Liver (tissue), 8 donors: ENCODE measurements at regions not wholly inside any gene's neighbourhood (a gene's known extent, or its start where the extent isn't known, plus 50 kb on each side); places are given as distances from the start of the nearest gene placed in this dataset.

ENCODE experiments used
- DNase-seq: peaks from one replicate; pipeline ENCODE4 v3.0.0-alpha.2; 2017; ENCODE audit warnings: low spot score
- H3K27ac ChIP-seq, 2 donors: one replicate each; pipeline ENCODE4 v1.7.0; 2013; ENCODE audit warnings: inconsistent platforms in 2 of 2, low read length in 2 of 2, control low read depth in 1 of 2, low read depth in 1 of 2, mild to moderate bottlenecking in 1 of 2
- H3K27me3 ChIP-seq, 4 donors: one replicate each; pipeline versions ENCODE4 v1.6.1 to v1.7.0; 2013; ENCODE audit warnings: low read length in 3 of 4, inconsistent platforms in 1 of 4, mild to moderate bottlenecking in 1 of 4, moderate library complexity in 1 of 4; ENCODE audit not compliant: control insufficient read depth in 4 of 4, insufficient read depth in 4 of 4
- H3K36me3 ChIP-seq, 4 donors: one replicate each; pipeline versions ENCODE4 v1.6.1 to v1.7.0; 2013; ENCODE audit warnings: low read length in 3 of 4, mild to moderate bottlenecking in 3 of 4, low read depth in 1 of 4, moderate library complexity in 1 of 4; ENCODE audit not compliant: control insufficient read depth in 4 of 4, insufficient read depth in 3 of 4
- H3K4me1 ChIP-seq, 4 donors: one replicate each; pipeline versions ENCODE4 v1.6.1 to v1.7.0; 2013; ENCODE audit warnings: low read length in 3 of 4, mild to moderate bottlenecking in 3 of 4, moderate library complexity in 1 of 4; ENCODE audit not compliant: control insufficient read depth in 4 of 4, insufficient read depth in 4 of 4
- H3K4me3 ChIP-seq, 3 donors: one replicate each; pipeline versions ENCODE4 v1.6.1 to v1.7.0; 2013; ENCODE audit warnings: low read length in 3 of 3, control low read depth in 1 of 3, low read depth in 1 of 3, mild to moderate bottlenecking in 1 of 3
- H3K9ac ChIP-seq, 2 donors: one replicate each; pipeline ENCODE4 v1.7.0; 2013; ENCODE audit warnings: low read length in 2 of 2, mild to moderate bottlenecking in 2 of 2, moderate library complexity in 2 of 2, control low read depth in 1 of 2, low read depth in 1 of 2
- H3K9me3 ChIP-seq, 4 donors: one replicate each; pipeline versions ENCODE4 v1.6.1 to v1.7.0; 2013; ENCODE audit warnings: low read length in 3 of 4; ENCODE audit not compliant: control insufficient read depth in 4 of 4
- CTCF ChIP-seq: fragments of 150-350 bp; IDR thresholded peaks from 2 replicates; pipeline ENCODE4 v1.5.1; 2017; ENCODE audit warnings: improper control_type of control experiment, low read depth, low read length; ENCODE audit not compliant: missing input control
- FOXA1 ChIP-seq: IDR thresholded peaks from 2 replicates; pipeline ENCODE4 v1.6.1; 2016; ENCODE audit warnings: antibody characterized with exemption
- FOXA2 ChIP-seq: IDR thresholded peaks from 2 replicates; pipeline ENCODE4 v1.6.1; 2016; ENCODE audit warnings: antibody characterized with exemption
- GABPA ChIP-seq, 2 donors: IDR thresholded peaks in 1 of 2; conservative IDR thresholded peaks in 1 of 2; 2 replicates each; pipeline ENCODE4 v1.6.1; 2016; ENCODE audit warnings: antibody characterized with exemption in 2 of 2, mild to moderate bottlenecking in 1 of 2, moderate library complexity in 1 of 2
- HNF4A ChIP-seq, 2 donors: conservative IDR thresholded peaks; 2 replicates each; pipeline ENCODE4 v1.6.1; 2016; ENCODE audit warnings: antibody characterized with exemption in 2 of 2, mild to moderate bottlenecking in 2 of 2
- JUND ChIP-seq, 2 donors: IDR thresholded peaks; 2 replicates each; pipeline ENCODE4 v1.6.1; 2016; ENCODE audit warnings: antibody characterized with exemption in 2 of 2
- RXRA ChIP-seq, 2 donors: IDR thresholded peaks; 2 replicates each; pipeline ENCODE4 v1.6.1; 2017 to 2018; ENCODE audit warnings: antibody characterized with exemption in 2 of 2, mild to moderate bottlenecking in 1 of 2
- SP1 ChIP-seq: IDR thresholded peaks from 2 replicates; pipeline ENCODE4 v1.6.1; 2018; ENCODE audit warnings: antibody characterized with exemption, mild to moderate bottlenecking
- TAF1 ChIP-seq: conservative IDR thresholded peaks from 2 replicates; pipeline ENCODE4 v1.6.1; 2016; ENCODE audit warnings: antibody characterized with exemption, mild to moderate bottlenecking
- YY1 ChIP-seq: IDR thresholded peaks from 2 replicates; pipeline ENCODE4 v1.6.1; 2016; ENCODE audit warnings: antibody characterized with exemption, mild to moderate bottlenecking
- WGBS: extraction: QIAGEN DNeasy Blood & Tissue Kit; methylation state at CpG from one replicate; pipeline ENCODE4 v1.1.7; 2013; 5-methylcytosine and 5-hydroxymethylcytosine counted together
- TF ChIP-seq, protein P1 (sequence below): IDR thresholded peaks from 2 replicates; pipeline ENCODE4 v1.6.1; 2016; ENCODE audit warnings: antibody characterized with exemption
- TF ChIP-seq, protein P2 (sequence below): IDR thresholded peaks from 2 replicates; pipeline ENCODE4 v1.6.1; 2016; ENCODE audit warnings: antibody characterized with exemption
- TF ChIP-seq, protein P3 (sequence below): IDR thresholded peaks from 2 replicates; pipeline ENCODE4 v1.6.1; 2016; ENCODE audit warnings: antibody characterized with exemption, mild to moderate bottlenecking
- donor health status: healthy.
- donor health status: healthy.
- donor health status: healthy.
- donor health status: healthy.
- donor health status: healthy.

DNA sequence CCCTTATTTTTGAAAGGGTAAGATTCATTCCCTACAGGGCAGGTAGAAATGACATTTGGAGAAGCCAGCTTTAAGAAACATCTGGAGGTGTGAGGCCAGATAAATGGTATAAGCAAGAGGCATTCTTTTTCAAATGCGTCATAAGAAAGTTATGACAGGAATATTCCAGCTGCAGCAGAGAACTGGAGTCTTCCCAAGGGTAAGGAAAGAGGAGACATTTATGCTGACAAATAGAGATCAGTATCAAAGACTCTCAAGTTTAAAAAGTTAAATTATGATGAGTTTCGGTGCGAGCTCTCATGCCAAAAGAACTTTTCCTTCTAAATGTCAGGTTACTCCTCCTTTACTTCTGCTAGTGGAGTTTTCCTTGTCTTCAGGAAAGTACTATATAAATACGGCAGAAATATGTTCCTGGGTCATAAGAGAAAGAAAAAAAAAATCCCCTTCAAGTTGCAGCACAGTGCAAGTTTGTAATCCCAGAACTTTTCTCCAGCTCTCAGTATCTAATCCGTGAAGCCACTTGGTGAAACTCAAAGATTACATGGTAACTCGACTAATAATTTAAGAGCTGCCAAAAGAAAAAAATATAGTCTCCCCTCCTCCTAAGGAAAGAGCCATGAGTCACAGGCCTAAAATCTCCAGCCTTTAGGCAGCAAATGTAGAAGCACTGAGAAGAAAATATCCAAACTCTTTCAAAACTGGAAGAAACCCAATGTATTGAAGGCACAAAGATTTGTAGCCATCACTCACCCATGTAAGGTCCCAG is 428.1 kb downstream of the MEIS1 start:
- no peak for DNase-seq
- Histone ChIP-seq H3K27ac (no peak overlapping the region), H3K9ac (no peak overlapping the region), H3K9me3 (no peaks in the 10 kb centered on the region), H3K4me1 (no peaks in the 10 kb centered on the region), H3K36me3 (no peaks in the 10 kb centered on the region), H3K27me3 (peaks cover 0 to 3% (median under 1%) of the 10 kb centered on the region in 4 donors), H3K4me3 (no peak overlapping the region)
- WGBS = 85% methylated on average over 6 of the region's 6 CpGs
- TF ChIP-seq HNF4A (conservative IDR thresholded peaks at IDR 0.05) = no peak

GRCh38 chr2:66865161-66865560 is 430.2 kb downstream of the MEIS1 start:
- no peaks in the 10 kb centered on the region for H3K36me3 ChIP-seq
- H3K4me3 ChIP-seq = no peak overlapping the region
- no peak overlapping the region for H3K27ac ChIP-seq
- no peaks in the 10 kb centered on the region for H3K9me3 ChIP-seq
- H3K9ac ChIP-seq = no peak overlapping the region
- DNase-seq = no peak
- TF ChIP-seq RXRA (IDR thresholded peaks at IDR 0.05) (no peak), FOXA2 (no peak), GABPA (IDR thresholded peaks at IDR 0.05 in 1 of 2, conservative IDR thresholded peaks at IDR 0.05 in 1 of 2) (no peak), YY1 (no peak), FOXA1 (no peak), HNF4A (conservative IDR thresholded peaks at IDR 0.05) (no peak)
- TF ChIP-seq, protein P1, sequence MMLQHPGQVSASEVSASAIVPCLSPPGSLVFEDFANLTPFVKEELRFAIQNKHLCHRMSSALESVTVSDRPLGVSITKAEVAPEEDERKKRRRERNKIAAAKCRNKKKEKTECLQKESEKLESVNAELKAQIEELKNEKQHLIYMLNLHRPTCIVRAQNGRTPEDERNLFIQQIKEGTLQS = no peak
- H3K27me3 ChIP-seq = peaks cover 0 to 3% (median under 1%) of the 10 kb centered on the region in 4 donors
- H3K4me1 ChIP-seq = no peaks in the 10 kb centered on the region

DNA sequence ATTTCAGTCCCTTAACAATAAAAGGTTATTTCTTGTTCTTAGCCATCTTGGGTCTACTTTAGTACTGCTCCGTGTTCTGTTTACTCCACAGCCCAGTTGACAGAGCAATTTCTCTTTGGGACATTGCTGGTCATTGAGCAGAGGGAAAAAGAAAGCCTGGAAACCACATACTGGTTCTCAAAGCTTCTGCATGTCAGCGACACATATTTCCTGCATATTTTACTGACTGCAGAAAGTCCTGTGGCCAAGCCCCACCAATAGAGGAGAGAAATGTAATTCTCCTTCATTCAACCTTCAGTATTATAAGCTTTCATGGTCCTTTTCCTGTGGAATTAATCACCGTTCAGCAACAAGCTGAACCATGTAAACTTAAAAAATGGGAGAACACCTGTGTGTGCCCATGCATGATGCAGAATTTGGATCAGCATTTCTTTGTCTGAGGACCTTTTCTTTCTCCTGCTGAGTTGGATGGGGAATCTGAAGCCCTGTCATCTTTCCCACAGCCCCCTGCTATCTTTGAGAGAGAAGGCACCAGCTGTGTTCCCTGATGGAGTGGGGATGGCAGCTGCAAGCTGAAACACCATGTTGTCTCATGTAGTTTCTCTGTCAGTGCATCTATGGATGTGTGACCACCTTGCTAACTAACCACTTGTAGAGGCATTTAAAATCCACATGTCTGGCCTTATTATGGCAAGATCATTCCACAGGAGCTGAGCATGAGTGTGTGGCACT is 431.6 kb downstream of the MEIS1 start:
- H3K27ac ChIP-seq = no peak overlapping the region

More for the DNA sequence above, 431.6 kb downstream of the MEIS1 start:
- WGBS = 72% methylated on average over 3 of the region's 3 CpGs
- no peak for TF ChIP-seq YY1
- TF ChIP-seq, protein P2, sequence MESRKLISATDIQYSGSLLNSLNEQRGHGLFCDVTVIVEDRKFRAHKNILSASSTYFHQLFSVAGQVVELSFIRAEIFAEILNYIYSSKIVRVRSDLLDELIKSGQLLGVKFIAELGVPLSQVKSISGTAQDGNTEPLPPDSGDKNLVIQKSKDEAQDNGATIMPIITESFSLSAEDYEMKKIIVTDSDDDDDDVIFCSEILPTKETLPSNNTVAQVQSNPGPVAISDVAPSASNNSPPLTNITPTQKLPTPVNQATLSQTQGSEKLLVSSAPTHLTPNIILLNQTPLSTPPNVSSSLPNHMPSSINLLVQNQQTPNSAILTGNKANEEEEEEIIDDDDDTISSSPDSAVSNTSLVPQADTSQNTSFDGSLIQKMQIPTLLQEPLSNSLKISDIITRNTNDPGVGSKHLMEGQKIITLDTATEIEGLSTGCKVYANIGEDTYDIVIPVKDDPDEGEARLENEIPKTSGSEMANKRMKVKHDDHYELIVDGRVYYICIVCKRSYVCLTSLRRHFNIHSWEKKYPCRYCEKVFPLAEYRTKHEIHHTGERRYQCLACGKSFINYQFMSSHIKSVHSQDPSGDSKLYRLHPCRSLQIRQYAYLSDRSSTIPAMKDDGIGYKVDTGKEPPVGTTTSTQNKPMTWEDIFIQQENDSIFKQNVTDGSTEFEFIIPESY = no peak
- TF ChIP-seq, protein P3, sequence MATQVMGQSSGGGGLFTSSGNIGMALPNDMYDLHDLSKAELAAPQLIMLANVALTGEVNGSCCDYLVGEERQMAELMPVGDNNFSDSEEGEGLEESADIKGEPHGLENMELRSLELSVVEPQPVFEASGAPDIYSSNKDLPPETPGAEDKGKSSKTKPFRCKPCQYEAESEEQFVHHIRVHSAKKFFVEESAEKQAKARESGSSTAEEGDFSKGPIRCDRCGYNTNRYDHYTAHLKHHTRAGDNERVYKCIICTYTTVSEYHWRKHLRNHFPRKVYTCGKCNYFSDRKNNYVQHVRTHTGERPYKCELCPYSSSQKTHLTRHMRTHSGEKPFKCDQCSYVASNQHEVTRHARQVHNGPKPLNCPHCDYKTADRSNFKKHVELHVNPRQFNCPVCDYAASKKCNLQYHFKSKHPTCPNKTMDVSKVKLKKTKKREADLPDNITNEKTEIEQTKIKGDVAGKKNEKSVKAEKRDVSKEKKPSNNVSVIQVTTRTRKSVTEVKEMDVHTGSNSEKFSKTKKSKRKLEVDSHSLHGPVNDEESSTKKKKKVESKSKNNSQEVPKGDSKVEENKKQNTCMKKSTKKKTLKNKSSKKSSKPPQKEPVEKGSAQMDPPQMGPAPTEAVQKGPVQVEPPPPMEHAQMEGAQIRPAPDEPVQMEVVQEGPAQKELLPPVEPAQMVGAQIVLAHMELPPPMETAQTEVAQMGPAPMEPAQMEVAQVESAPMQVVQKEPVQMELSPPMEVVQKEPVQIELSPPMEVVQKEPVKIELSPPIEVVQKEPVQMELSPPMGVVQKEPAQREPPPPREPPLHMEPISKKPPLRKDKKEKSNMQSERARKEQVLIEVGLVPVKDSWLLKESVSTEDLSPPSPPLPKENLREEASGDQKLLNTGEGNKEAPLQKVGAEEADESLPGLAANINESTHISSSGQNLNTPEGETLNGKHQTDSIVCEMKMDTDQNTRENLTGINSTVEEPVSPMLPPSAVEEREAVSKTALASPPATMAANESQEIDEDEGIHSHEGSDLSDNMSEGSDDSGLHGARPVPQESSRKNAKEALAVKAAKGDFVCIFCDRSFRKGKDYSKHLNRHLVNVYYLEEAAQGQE = no peak
- TF ChIP-seq GABPA (IDR thresholded peaks at IDR 0.05 in 1 of 2, conservative IDR thresholded peaks at IDR 0.05 in 1 of 2) = no peak
- no peak for TF ChIP-seq FOXA1
- TF ChIP-seq RXRA (IDR thresholded peaks at IDR 0.05) = no peak
- no peak for TF ChIP-seq CTCF
- TF ChIP-seq HNF4A (conservative IDR thresholded peaks at IDR 0.05) = no peak
- no peak for TF ChIP-seq FOXA2
- TF ChIP-seq, protein P1 = no peak
- no peak for TF ChIP-seq TAF1
- TF ChIP-seq SP1 = no peak
- no peak for TF ChIP-seq JUND (IDR thresholded peaks at IDR 0.05)
- no peaks in the 10 kb centered on the region for H3K4me1 ChIP-seq
- no peaks in the 10 kb centered on the region for H3K9me3 ChIP-seq
- no peaks in the 10 kb centered on the region for H3K36me3 ChIP-seq
- no peak overlapping the region for H3K9ac ChIP-seq
- H3K4me3 ChIP-seq = no peak overlapping the region
- peaks cover 0 to 3% (median under 1%) of the 10 kb centered on the region in 4 donors for H3K27me3 ChIP-seq
- no peak for DNase-seq
